ENCODE measurements at regions not wholly inside any gene's neighbourhood (a gene's known extent, or its start where the extent isn't known, plus 50 kb on each side); places are given as distances from the start of the nearest gene placed in this dataset.
"Not testable (repeated sequence)": the region's sequence is repeated elsewhere in the genome, so short reads cannot be mapped to it uniquely, and the experiment has no call there.

DNA sequence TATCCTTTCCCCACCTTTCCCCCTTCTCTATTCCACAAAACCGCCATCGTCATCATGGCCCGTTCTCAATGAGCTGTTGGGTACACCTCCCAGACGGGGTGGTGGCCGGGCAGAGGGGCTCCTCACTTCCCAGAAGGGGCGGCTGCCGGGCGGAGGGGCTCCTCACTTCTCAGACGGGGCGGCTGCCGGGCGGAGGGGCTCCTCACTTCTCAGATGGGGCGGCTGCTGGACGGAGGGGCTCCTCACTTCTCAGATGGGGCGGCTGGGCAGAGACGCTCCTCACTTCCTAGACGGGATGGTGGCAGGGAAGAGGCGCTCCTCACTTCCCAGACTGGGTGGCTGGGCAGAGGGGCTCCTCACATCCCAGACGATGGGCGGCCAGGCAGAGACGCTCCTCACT is 135.3 kb upstream of the GALNT2 start:
- TF ChIP-seq, protein P1, sequence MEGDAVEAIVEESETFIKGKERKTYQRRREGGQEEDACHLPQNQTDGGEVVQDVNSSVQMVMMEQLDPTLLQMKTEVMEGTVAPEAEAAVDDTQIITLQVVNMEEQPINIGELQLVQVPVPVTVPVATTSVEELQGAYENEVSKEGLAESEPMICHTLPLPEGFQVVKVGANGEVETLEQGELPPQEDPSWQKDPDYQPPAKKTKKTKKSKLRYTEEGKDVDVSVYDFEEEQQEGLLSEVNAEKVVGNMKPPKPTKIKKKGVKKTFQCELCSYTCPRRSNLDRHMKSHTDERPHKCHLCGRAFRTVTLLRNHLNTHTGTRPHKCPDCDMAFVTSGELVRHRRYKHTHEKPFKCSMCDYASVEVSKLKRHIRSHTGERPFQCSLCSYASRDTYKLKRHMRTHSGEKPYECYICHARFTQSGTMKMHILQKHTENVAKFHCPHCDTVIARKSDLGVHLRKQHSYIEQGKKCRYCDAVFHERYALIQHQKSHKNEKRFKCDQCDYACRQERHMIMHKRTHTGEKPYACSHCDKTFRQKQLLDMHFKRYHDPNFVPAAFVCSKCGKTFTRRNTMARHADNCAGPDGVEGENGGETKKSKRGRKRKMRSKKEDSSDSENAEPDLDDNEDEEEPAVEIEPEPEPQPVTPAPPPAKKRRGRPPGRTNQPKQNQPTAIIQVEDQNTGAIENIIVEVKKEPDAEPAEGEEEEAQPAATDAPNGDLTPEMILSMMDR (conservative IDR thresholded peaks at IDR 0.05 in 1 of 2, IDR thresholded peaks at IDR 0.05 in 1 of 2; ENCODE audit: extremely low read depth in 1 of 2, insufficient read depth in 1 of 2, low read depth in 1 of 2, low read length in 2 of 2): not testable (repeated sequence)
- TF ChIP-seq EZH2 (IDR thresholded peaks at IDR 0.05; ENCODE audit: borderline replicate concordance, low read length): not testable (repeated sequence)
